Stimulated activated CD4-positive, alpha-beta T cell treated with anti-CD3 and anti-CD28 coated beads, Interleukin-4, amount 100 ng/mL, for 24 hours (primary cell): ENCODE measurements at regions not wholly inside any gene's neighbourhood (a gene's known extent, or its start where the extent isn't known, plus 50 kb on each side); places are given as distances from the start of the nearest gene placed in this dataset.
"Not testable (repeated sequence)": the region's sequence is repeated elsewhere in the genome, so short reads cannot be mapped to it uniquely, and the experiment has no call there.

Experiments used
- DNase-seq: peaks from one replicate; pipeline ENCODE4 v3.0.0-alpha.2; 2020

DNA sequence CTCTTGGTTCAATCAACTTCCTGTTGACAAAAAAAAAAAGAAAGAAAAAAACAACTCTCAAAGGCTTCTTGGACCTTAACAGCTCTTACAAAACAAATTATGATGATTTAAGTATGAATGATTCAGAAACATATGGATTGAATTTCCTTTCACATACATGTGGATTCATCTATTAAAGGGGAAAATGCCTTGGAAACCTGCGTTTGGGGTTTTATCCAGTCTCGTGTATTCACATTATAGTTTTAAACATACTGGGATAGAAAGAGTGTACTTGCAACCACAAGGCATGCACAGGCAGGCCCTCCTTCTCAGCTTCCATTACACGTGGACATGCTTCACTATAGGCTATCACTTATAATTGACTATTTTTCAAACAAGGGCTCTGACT, 286.7 kb downstream of the INHBA start:
- DNase-seq = no peak

GRCh38 chr7:41415471-41416207, 287.3 kb downstream of the INHBA start:
- DNase-seq = no peak

DNA sequence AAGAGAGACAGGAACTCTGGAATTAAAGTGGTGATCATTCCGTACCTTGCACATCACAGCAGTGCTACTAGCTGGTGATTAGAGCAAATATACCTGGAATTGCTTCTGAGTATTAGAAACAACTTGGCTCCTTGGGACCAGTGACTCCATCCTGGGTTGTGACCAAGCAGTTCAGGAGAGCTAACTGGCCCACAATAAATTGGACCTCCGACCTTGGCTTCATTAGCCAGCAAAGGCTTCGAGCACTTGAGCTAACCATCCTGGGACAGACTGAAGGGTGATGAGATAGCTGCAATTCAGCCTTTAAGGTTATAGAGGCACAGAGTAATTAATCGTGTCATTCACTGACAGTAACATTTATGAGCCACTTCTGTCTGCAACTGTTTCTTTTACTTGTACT, 287.8 kb downstream of the INHBA start:
- no peak for DNase-seq

- DNase-seq = no peak
Measured at GRCh38 chr7:41404375-41405074, 298.4 kb downstream of the INHBA start.

- no peak for DNase-seq
Measured at GRCh38 chr7:41403291-41403690, 299.6 kb downstream of the INHBA start.

DNA sequence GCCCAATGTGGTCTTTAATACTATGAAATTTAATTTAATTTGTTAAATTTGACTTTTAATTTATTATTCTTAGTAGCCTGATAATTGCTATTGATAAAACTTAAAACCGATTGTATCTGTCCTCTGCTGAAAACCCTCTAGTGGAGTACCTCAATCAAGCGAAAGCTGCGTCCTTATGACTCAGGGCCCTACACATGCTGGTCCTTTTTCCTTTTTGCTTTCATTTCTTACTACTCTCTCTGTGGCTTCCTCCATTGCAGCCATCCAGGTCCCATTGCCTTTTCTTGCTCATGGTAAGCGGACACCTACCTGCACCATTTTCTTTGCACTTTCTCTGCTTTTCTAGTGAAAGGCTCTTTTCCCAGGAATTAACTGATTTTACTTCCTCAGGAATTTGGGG, 301.1 kb downstream of the INHBA start:
- no peak for DNase-seq

DNA sequence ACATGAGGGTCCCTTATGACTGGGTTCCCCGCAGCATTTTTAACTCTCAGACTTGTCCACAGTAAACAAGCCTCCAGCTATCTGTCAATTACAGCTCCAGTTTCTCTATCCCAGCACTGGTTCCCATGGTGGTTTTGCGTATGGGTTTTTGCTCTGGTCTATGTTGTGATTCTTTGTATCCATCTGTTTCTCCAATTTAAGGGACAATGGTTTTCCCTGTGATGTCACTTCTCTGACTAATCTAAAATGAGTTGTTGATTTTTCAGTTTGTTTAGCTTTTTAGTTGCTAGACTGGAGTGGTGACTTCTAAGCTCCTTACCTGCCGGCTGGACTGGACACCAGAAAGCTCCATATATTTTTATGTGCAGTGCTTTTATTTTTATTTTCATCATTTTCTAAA, 303.7 kb downstream of the INHBA start:
- DNase-seq = no peak

DNA sequence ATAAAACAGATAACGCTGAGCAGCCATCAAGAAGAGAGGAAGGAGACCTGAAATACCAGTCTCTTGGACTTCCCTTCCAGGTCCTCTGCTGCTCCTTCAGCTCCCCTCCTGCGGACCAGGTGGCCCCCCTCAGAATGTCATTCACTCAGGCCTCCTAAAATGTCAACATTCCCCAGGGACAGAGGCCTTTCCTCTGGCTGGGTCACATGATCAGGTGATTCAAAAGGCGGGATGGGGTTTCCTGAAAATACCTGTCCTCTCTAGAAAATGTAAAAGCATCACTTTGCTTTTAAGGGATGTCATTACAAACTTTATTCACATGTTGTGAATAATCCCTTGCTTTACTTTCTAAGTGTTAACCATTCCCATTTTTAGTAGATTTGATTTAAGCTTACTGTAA, 311.1 kb downstream of the INHBA start:
- DNase-seq = no peak

DNA sequence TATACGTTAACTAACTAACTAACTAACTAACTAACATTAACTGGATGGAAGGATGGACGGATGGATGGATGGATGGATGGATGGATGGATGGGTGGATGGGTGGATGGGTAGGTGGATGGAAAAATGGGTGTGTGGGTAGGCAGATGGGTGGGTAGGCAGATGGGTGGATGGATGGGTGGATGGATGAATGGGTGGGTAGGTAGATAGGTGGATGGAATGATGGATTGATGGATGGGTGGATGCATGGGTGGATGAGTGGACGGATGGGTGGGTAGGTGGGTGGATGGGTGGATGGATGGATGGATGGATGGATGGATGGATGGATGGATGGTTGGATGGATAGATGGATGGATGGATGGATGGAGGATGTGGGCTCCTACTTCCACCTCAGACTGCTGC, 314.0 kb downstream of the INHBA start:
- not testable (repeated sequence) for DNase-seq

DNA sequence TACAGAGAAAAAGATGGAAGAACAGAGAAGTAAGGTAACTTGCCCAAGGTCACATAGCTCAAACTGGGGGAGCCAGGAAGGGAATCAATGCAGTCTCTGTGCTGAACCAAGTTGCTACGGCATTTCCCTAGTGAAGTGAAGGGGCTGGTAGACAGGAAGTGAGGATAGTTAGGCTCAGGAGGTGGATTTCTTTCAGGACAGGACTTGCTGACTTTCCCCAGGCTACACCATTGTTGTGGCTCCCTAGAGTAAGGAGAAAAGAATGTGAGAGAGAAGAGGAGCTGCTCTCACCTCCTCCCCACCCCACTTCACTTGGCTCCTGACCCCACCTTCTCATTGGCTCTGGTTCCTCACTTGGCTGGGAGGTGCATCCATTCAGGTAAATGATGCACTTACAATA, 316.9 kb downstream of the INHBA start:
- DNase-seq = no peak

DNA sequence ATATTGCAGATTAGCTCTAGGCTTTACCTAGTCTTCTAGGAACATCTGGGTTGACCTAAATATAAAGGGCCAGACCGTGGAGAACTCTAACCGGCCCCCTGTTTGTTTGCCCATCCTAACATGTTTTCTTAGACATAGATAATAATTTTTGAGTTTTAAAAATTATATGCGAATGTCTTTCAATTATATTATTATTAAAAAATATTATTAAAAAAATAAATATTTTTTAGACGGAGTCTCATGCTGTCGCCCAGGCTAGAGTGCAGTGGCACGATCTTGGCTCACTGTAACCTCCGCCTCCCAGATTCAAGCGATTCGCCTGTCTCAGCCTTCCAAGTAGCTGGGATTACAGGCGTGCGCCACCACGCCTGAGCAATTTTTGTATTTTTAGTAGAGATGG, 318.5 kb downstream of the INHBA start:
- no peak for DNase-seq

DNA sequence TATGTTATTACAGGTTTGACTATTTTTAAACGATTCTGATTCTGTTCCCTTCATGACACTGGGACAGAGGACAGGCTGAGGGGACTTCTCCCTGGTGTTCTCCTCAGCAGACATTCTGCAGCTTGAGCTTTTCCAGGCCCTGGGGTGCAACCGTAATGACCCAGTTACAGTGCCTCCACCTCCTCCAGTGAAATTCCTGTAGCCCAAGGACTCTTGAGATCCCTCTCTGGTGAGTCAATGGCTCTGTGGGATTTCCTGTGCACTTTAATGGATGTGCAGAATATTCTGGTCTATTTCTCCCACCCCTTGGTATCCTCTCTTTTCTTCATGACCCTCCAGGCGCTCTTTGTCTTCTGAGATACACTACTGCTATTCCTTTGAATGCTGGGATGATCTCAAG, 319.3 kb downstream of the INHBA start:
- DNase-seq = no peak

DNA sequence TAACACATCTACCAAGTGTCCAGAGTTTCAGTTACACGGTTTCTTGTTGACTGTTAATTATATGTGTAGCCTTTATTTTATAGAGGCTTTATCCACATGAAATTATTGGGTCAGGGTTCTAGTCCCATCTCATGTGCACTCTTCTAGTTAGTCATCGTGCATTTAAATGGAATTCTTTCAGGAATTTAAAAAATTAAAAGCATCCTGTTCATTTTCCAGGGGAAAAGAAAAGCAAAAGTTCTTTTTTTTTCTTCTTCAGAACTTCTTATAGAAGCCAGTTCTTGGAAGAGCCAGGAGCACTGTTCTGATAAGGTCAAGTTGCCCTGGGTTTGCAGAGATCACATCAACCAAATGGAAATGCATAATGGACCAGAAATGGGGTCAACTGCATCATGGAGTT, 324.7 kb downstream of the INHBA start:
- DNase-seq = no peak

GRCh38 chr7:41375582-41375981, 327.3 kb downstream of the INHBA start:
- no peak for DNase-seq

- DNase-seq = no peak
Measured at GRCh38 chr7:41374150-41374848, 328.6 kb downstream of the INHBA start.

GRCh38 chr7:41367967-41368882, 334.7 kb downstream of the INHBA start:
- DNase-seq = no peak

- no peak for DNase-seq
Measured at GRCh38 chr7:41351091-41351490, 351.8 kb downstream of the INHBA start.

GRCh38 chr7:41346878-41347277, 356.0 kb downstream of the INHBA start:
- DNase-seq = no peak

DNA sequence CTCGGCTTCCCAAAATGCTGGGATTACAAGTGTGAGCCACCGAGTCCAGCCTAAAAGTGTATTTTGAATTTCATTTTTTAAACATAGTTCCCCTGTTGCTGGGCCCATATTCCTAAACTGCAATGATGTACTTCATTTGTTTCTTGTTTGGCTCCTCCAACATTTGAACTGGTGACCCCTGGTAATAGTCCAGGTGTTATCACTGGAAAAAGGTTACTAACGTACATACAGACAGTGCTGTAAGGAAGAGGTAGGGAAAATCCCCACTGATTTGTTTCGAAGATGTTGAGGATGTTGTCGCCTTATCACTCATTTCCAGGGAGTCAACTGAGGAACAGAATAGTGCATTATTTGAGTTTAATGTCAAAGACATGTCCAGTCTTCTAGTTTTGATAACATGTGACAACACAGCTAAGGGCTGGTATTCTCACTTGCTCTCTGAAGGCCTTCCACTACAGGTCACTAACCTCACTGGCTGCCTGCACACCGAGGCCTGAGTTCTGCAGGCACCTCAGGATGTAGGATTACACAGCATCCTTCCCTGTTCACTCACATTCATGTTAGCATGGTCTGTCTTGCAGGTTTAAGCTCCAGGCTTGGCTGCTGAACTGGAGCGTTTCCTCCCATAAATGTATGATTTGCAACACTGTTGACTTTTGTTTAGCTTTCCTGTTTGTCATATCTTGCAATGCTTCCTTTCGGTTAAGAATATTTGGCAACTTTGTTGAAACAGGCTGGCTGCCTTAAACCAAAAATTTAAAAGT, 362.8 kb downstream of the INHBA start:
- DNase-seq = no peak

DNA sequence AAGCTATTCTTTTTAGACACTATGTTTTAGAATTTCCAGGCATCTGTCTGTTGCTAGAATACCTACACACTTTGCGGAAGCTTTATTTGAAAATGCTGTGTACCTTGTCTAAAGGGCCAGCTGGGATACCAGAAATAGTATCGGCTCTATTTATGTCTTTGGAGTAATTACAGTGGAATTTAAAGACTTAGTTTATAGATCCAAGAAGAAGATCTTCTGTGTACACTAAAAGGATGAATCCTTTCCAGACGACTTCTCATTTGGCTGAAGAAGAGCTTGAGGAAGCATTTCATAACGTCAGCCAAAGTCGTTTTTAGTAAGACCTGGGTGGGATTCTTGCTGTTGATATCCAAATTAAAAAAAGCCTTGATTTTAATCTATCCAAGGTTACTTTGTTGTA, 365.9 kb downstream of the INHBA start:
- DNase-seq = no peak

GRCh38 chr7:41336455-41336952, 366.4 kb downstream of the INHBA start:
- DNase-seq = no peak
